HCT116 (cell line): ENCODE measurements at regions not wholly inside any gene's neighbourhood (a gene's known extent, or its start where the extent isn't known, plus 50 kb on each side); places are given as distances from the start of the nearest gene placed in this dataset.

Experiments used
- ELF1 ChIP-seq: IDR thresholded peaks from 2 replicates; pipeline ENCODE4 v1.6.1; 2012; ENCODE audit warnings: low read depth, borderline replicate concordance
- EZH2 ChIP-seq: fragments of 200-600 bp; sonication (generic); IDR thresholded peaks from 2 replicates; pipeline ENCODE4 v1.6.1; 2017; ENCODE audit warnings: antibody characterized with exemption, mixed run types
- EZH2phosphoT487 ChIP-seq: fragments of 200-600 bp; IDR thresholded peaks from 2 replicates; pipeline ENCODE4 v1.6.1; 2018; ENCODE audit warnings: antibody characterized with exemption, borderline replicate concordance
- POLR2A ChIP-seq: IDR thresholded peaks from 2 replicates; pipeline ENCODE4 v1.7.0; 2011; ENCODE audit warnings: borderline replicate concordance; ENCODE audit not compliant: insufficient read depth, insufficient read length; ENCODE audit errors: extremely low read depth
- YY1 ChIP-seq: IDR thresholded peaks from 2 replicates; pipeline ENCODE4 v1.6.1; 2011; ENCODE audit warnings: low read length, low read depth, moderate library complexity, mild to moderate bottlenecking; ENCODE audit not compliant: insufficient replicate concordance; ENCODE audit errors: extremely low read depth
- TF ChIP-seq, protein P1 (sequence below): IDR thresholded peaks from 2 replicates; pipeline ENCODE4 v1.6.1; 2011; ENCODE audit warnings: mild to moderate bottlenecking, low read length, moderate library complexity; ENCODE audit not compliant: insufficient replicate concordance; ENCODE audit errors: extremely low read depth

- TF ChIP-seq ELF1: no peak
- no peak for TF ChIP-seq EZH2phosphoT487
- TF ChIP-seq EZH2: no peak
- TF ChIP-seq, protein P1, sequence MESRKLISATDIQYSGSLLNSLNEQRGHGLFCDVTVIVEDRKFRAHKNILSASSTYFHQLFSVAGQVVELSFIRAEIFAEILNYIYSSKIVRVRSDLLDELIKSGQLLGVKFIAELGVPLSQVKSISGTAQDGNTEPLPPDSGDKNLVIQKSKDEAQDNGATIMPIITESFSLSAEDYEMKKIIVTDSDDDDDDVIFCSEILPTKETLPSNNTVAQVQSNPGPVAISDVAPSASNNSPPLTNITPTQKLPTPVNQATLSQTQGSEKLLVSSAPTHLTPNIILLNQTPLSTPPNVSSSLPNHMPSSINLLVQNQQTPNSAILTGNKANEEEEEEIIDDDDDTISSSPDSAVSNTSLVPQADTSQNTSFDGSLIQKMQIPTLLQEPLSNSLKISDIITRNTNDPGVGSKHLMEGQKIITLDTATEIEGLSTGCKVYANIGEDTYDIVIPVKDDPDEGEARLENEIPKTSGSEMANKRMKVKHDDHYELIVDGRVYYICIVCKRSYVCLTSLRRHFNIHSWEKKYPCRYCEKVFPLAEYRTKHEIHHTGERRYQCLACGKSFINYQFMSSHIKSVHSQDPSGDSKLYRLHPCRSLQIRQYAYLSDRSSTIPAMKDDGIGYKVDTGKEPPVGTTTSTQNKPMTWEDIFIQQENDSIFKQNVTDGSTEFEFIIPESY: no peak
- TF ChIP-seq POLR2A: no peak
- no peak for TF ChIP-seq YY1
Observed at GRCh38 chr4:148510211-148510610, 68.0 kb upstream of the NR3C2 start.
